ENCODE measurements at regions not wholly inside any gene's neighbourhood (a gene's known extent, or its start where the extent isn't known, plus 50 kb on each side); places are given as distances from the start of the nearest gene placed in this dataset.
A peak's percentile ranks its signal among the peaks of the same experiment; 100 is the strongest.
"Not testable (repeated sequence)": the region's sequence is repeated elsewhere in the genome, so short reads cannot be mapped to it uniquely, and the experiment has no call there.

GRCh38 chr15:92733090-92733933 lies 77.7 kb upstream of the FAM174B start:
- TF ChIP-seq ZFX (IDR thresholded peaks at IDR 0.05; ENCODE audit: borderline replicate concordance): no peak
- TF ChIP-seq CTCF (IDR thresholded peaks at IDR 0.05): no peak
- peak overlapping the region; percentile 44; the same call in 1 of the 2 replicates for H3K27ac ChIP-seq

- TF ChIP-seq ZFX (IDR thresholded peaks at IDR 0.05; ENCODE audit: borderline replicate concordance): no peak
- no peak for TF ChIP-seq CTCF (IDR thresholded peaks at IDR 0.05)
- H3K27ac ChIP-seq: peak overlapping the region; percentile 44
Observed at GRCh38 chr15:92733934-92734521, 78.5 kb upstream of the FAM174B start.

- not testable (repeated sequence) for H3K27ac ChIP-seq
Observed at GRCh38 chr15:92739246-92739645, 83.7 kb upstream of the FAM174B start.

GRCh38 chr15:92745845-92746271 lies 90.3 kb upstream of the FAM174B start:
- H3K27ac ChIP-seq: no peak overlapping the region

GRCh38 chr15:92747047-92747446 lies 91.5 kb upstream of the FAM174B start:
- no peak overlapping the region for H3K27ac ChIP-seq
- no peak for TF ChIP-seq ZFX (IDR thresholded peaks at IDR 0.05; ENCODE audit: borderline replicate concordance)
- no peak for TF ChIP-seq CTCF (IDR thresholded peaks at IDR 0.05)

More at GRCh38 chr15:92745845-92746271, 90.3 kb upstream of the FAM174B start:
- TF ChIP-seq CTCF (IDR thresholded peaks at IDR 0.05) (no peak), ZFX (IDR thresholded peaks at IDR 0.05; ENCODE audit: borderline replicate concordance) (no peak)

- no peak overlapping the region for H3K27ac ChIP-seq
- TF ChIP-seq CTCF (IDR thresholded peaks at IDR 0.05) (no peak), ZFX (IDR thresholded peaks at IDR 0.05; ENCODE audit: borderline replicate concordance) (no peak)
Observed at GRCh38 chr15:92749216-92749615, 93.6 kb upstream of the FAM174B start.

GRCh38 chr15:92749946-92750345 lies 94.4 kb upstream of the FAM174B start:
- TF ChIP-seq ZFX (IDR thresholded peaks at IDR 0.05; ENCODE audit: borderline replicate concordance) (no peak), CTCF (IDR thresholded peaks at IDR 0.05) (no peak)
- H3K27ac ChIP-seq: no peak overlapping the region

Measured in 22Rv1 (cell line).